ENCODE measurements at regions not wholly inside any gene's neighbourhood (a gene's known extent, or its start where the extent isn't known, plus 50 kb on each side); places are given as distances from the start of the nearest gene placed in this dataset.
"Not testable (repeated sequence)": the region's sequence is repeated elsewhere in the genome, so short reads cannot be mapped to it uniquely, and the experiment has no call there.

- TF ChIP-seq FOXJ3, PREB, ZNF512, ZNF396 (CRISPR knock-in tag; IDR thresholded peaks at IDR 0.05; ENCODE audit: borderline replicate concordance): not testable (repeated sequence)
These were observed 74.4 kb upstream of the TBC1D5 start for GRCh38 chr3:17816839-17817238.

Measured in WTC11 (cell line).